ENCODE measurements at regions not wholly inside any gene's neighbourhood (a gene's known extent, or its start where the extent isn't known, plus 50 kb on each side); places are given as distances from the start of the nearest gene placed in this dataset.

GRCh38 chr2:13542061-13542460 is 825.3 kb downstream of the TRIB2 start:
- TF ChIP-seq CTCF (IDR thresholded peaks at IDR 0.05) (no peak), POLR2A (IDR thresholded peaks at IDR 0.05) (no peak), EP300 (IDR thresholded peaks at IDR 0.05) (no peak)

Data from tibial nerve (tissue), 4 donors.